ENCODE measurements at regions not wholly inside any gene's neighbourhood (a gene's known extent, or its start where the extent isn't known, plus 50 kb on each side); places are given as distances from the start of the nearest gene placed in this dataset.

DNA sequence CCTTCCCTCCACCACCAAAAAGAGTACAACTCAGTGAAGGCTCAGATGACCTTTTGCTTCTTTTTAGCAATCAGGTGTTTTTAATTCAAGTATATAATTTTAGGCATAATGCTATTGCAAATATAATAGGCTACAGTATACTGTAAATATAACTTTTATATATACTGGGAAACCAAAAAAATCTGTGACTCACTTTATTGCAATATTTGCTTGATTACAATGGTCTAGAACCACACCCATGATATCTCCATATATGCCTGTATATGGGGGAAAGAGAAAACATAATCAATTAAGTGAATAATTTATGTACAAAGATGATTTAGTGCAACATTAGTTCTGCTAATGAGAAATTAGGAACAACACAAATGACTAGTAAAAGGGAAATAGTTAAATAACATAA, 134.3 kb downstream of the TLE3 start:
- no peak for TF ChIP-seq ZFX (IDR thresholded peaks at IDR 0.05; ENCODE audit: borderline replicate concordance)
- TF ChIP-seq, protein P1, sequence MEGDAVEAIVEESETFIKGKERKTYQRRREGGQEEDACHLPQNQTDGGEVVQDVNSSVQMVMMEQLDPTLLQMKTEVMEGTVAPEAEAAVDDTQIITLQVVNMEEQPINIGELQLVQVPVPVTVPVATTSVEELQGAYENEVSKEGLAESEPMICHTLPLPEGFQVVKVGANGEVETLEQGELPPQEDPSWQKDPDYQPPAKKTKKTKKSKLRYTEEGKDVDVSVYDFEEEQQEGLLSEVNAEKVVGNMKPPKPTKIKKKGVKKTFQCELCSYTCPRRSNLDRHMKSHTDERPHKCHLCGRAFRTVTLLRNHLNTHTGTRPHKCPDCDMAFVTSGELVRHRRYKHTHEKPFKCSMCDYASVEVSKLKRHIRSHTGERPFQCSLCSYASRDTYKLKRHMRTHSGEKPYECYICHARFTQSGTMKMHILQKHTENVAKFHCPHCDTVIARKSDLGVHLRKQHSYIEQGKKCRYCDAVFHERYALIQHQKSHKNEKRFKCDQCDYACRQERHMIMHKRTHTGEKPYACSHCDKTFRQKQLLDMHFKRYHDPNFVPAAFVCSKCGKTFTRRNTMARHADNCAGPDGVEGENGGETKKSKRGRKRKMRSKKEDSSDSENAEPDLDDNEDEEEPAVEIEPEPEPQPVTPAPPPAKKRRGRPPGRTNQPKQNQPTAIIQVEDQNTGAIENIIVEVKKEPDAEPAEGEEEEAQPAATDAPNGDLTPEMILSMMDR (IDR thresholded peaks at IDR 0.05): no peak
- H3K27ac ChIP-seq: no peak overlapping the region

DNA sequence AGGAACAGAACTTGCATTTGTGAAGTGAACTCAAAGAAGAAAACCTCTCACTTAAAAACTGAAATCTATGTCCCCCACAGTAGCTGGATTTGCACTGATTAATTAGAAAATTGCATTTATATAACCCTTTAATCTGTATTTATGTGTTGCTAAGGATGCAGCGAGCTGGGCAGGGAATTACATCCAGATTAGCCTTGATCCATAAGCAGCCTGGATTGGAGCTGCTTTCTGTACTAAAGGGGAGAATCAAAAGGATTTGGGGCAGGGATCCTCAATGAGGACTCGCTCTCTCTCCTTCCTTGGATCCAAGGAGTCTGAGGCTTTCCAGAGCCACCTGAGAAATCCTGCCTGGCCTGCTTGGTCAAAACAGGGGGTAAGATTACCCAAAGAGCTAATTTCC, 125.9 kb downstream of the TLE3 start:
- TF ChIP-seq, protein P1 (IDR thresholded peaks at IDR 0.05): no peak
- no peak for TF ChIP-seq ZFX (IDR thresholded peaks at IDR 0.05; ENCODE audit: borderline replicate concordance)
- no peak overlapping the region for H3K27ac ChIP-seq

DNA sequence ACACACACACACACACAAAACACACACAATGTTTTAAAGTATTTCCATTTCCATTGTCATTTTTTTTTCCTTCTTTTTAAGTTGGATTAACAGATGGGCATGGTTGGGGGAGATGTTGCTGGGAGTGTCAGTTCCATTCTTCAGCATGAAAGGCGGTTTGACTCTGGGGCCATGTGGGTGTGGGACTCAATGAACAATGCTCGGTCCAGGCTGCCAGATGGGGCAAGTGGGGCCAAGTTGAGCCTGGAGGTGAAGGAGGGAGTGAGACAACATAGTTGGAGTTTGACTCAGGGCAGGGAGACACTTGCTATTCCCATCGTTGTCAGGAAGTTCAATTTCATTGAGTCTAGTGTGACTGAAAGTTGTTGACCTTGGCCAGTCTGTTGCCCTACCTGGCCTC, 125.3 kb downstream of the TLE3 start:
- TF ChIP-seq ZFX (IDR thresholded peaks at IDR 0.05; ENCODE audit: borderline replicate concordance): no peak
- TF ChIP-seq, protein P1 (IDR thresholded peaks at IDR 0.05): no peak
- H3K27ac ChIP-seq: no peak overlapping the region

DNA sequence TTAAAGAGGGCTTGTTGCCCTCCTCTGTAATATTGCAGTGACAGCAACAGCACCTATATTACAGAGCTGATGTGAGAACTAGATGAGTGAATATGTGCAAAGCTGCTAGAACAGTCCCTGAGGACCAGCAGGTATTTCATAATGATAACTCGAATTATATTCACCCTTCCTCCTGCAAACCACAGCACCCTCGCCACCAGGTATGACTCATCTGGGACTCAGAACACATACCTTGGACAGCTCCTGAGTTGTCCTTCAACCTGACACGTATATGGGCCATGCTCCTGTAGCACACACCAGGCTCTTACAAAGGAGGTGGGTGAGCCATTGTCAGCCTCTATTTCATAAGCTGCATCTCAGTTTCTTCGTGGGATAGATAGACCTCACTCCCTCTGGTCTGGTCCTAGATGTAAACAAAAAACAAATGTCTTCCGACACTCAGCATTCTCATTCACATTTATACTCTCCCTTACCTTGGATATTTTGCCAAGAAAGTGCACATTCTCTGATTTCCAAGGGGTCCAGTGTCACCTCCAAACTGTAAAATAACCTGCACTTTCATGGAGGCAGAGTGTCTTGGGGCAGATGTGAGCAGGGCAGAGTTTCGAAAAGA, 124.5 kb downstream of the TLE3 start:
- no peak overlapping the region for H3K27ac ChIP-seq
- TF ChIP-seq, protein P1 (IDR thresholded peaks at IDR 0.05): no peak
- TF ChIP-seq ZFX (IDR thresholded peaks at IDR 0.05; ENCODE audit: borderline replicate concordance): no peak

GRCh38 chr15:69973880-69974279, 123.8 kb downstream of the TLE3 start:
- H3K27ac ChIP-seq: no peak overlapping the region

GRCh38 chr15:69974321-69974720, 123.4 kb downstream of the TLE3 start:
- no peak for TF ChIP-seq ZFX (IDR thresholded peaks at IDR 0.05; ENCODE audit: borderline replicate concordance)
- TF ChIP-seq, protein P1 (IDR thresholded peaks at IDR 0.05): no peak
- H3K27ac ChIP-seq: no peak overlapping the region

More at GRCh38 chr15:69973880-69974279, 123.8 kb downstream of the TLE3 start:
- TF ChIP-seq, protein P1 (IDR thresholded peaks at IDR 0.05): no peak
- no peak for TF ChIP-seq ZFX (IDR thresholded peaks at IDR 0.05; ENCODE audit: borderline replicate concordance)

GRCh38 chr15:69976366-69976994, 121.2 kb downstream of the TLE3 start:
- TF ChIP-seq, protein P1 (IDR thresholded peaks at IDR 0.05): no peak
- no peak for TF ChIP-seq ZFX (IDR thresholded peaks at IDR 0.05; ENCODE audit: borderline replicate concordance)
- H3K27ac ChIP-seq: no peak overlapping the region

Data from 22Rv1 (cell line).